ENCODE measurements at regions not wholly inside any gene's neighbourhood (a gene's known extent, or its start where the extent isn't known, plus 50 kb on each side); places are given as distances from the start of the nearest gene placed in this dataset.
A peak's percentile ranks its signal among the peaks of the same experiment; 100 is the strongest.

GRCh38 chr3:178439504-178439903 is 96.7 kb upstream of the KCNMB2 start:
- DNase-seq (ENCODE audit: low read depth, low spot score): peak; percentile 16
- POLR2A ChIA-PET: interaction anchor here (0.5 kb wide), 1 partner anchor 11 kb away, joined by 3 read pairs; no protein-coding TSS in a partner anchor

GRCh38 chr3:178440043-178440442 is 96.2 kb upstream of the KCNMB2 start:
- H4K20me1 ChIP-seq (replicated peaks; ENCODE audit: control insufficient read depth, extremely low read depth, insufficient read depth, low read length): no peaks in the 10 kb centered on the region
- DNase-seq (ENCODE audit: low read depth, low spot score) (no peak), FAIRE-seq (no peak)
- CTCF ChIA-PET: interaction anchor here (0.6 to 2.1 kb wide), 2 partner anchors 109 to 527 kb away, joined by 3 to 17 read pairs; no protein-coding TSS in a partner anchor
- dilution Hi-C loops (cut with MboI; ENCODE audit: extremely low pct_ligation_motif_present, low sequenced_read_pairs) (no loop called here), intact Hi-C loops (cut with micrococcal nuclease) (no loop called here)
- no peaks in the 10 kb centered on the region for H3K36me3 ChIP-seq (ENCODE audit: control insufficient read depth in 2 of 2, extremely low read depth in 1 of 2, insufficient read depth in 2 of 2, low read length in 2 of 2)
- H3K9me1 ChIP-seq (replicated peaks; ENCODE audit: control insufficient read depth, extremely low read depth, insufficient read depth, low read length): no peaks in the 10 kb centered on the region
- no peak for TF ChIP-seq MAX (IDR thresholded peaks at IDR 0.05; ENCODE audit: insufficient read depth, insufficient read length)
- no peak for TF ChIP-seq FOS (IDR thresholded peaks at IDR 0.05; ENCODE audit: borderline replicate concordance, insufficient read depth, low read length)
- TF ChIP-seq GATA2 (IDR thresholded peaks at IDR 0.05; ENCODE audit: insufficient read depth, insufficient read length, low read depth, low read length): no peak
- TF ChIP-seq POLR2A (IDR thresholded peaks at IDR 0.05; ENCODE audit: low read depth, low read length): no peak
- no peak for TF ChIP-seq POLR2AphosphoS5 (IDR thresholded peaks at IDR 0.05; ENCODE audit: insufficient read depth, low read depth, low read length)
- TF ChIP-seq EZH2 (IDR thresholded peaks at IDR 0.05; ENCODE audit: borderline replicate concordance, low read depth, low read length, severe bottlenecking): no peak
- no peak for TF ChIP-seq JUN (IDR thresholded peaks at IDR 0.05; ENCODE audit: borderline replicate concordance, insufficient read depth, insufficient read length, low read depth)
- no peak for TF ChIP-seq MYC (IDR thresholded peaks at IDR 0.05; ENCODE audit: low read depth, low read length)
- TF ChIP-seq CTCF (IDR thresholded peaks at IDR 0.05; ENCODE audit: extremely low read depth in 1 of 2, insufficient read depth in 1 of 2, low read depth in 1 of 2, low read length in 2 of 2): no peak
- no peaks in the 10 kb centered on the region for H3K9me3 ChIP-seq (replicated peaks; ENCODE audit: control insufficient read depth, insufficient read depth, low read length)
- no peak overlapping the region for H2AFZ ChIP-seq (ENCODE audit: low read depth, low read length)
- POLR2A ChIA-PET: interaction anchor here (0.5 kb wide), 1 partner anchor 11 kb away, joined by 3 read pairs; no protein-coding TSS in a partner anchor
- H3K4me1 ChIP-seq (ENCODE audit: control insufficient read depth, extremely low read depth, insufficient read depth, low read length): no peaks in the 10 kb centered on the region
- BruUV-seq (replicated peaks): no TSS peak
- H3K4me3 ChIP-seq (replicated peaks in 1 of 3; ENCODE audit: insufficient read depth in 1 of 3, low read depth in 1 of 3, low read length in 3 of 3): no peak overlapping the region
- H3K4me2 ChIP-seq (ENCODE audit: insufficient read depth, low read length): no peak overlapping the region
- H3K27me3 ChIP-seq (ENCODE audit: control insufficient read depth in 2 of 2, insufficient read depth in 2 of 2, low read length in 2 of 2): peaks cover 0 to 2% of the 10 kb centered on the region in 2 experiments
- H3K79me2 ChIP-seq (ENCODE audit: control insufficient read depth, insufficient read depth, low read length): no peaks in the 10 kb centered on the region
- H3K9ac ChIP-seq (replicated peaks; ENCODE audit: extremely low read depth, insufficient read depth, low read length): no peak overlapping the region
- H3K27ac ChIP-seq (ENCODE audit: insufficient read depth, low read depth, low read length): no peak overlapping the region

More at GRCh38 chr3:178439504-178439903, 96.7 kb upstream of the KCNMB2 start:
- H4K20me1 ChIP-seq (replicated peaks; ENCODE audit: control insufficient read depth, extremely low read depth, insufficient read depth, low read length): no peaks in the 10 kb centered on the region
- H3K4me2 ChIP-seq (ENCODE audit: insufficient read depth, low read length): no peak overlapping the region
- H3K79me2 ChIP-seq (ENCODE audit: control insufficient read depth, insufficient read depth, low read length): no peaks in the 10 kb centered on the region
- peak; percentile 26 for FAIRE-seq
- H3K4me3 ChIP-seq (replicated peaks in 1 of 3; ENCODE audit: insufficient read depth in 1 of 3, low read depth in 1 of 3, low read length in 3 of 3): no peak overlapping the region
- H3K36me3 ChIP-seq (ENCODE audit: control insufficient read depth in 2 of 2, extremely low read depth in 1 of 2, insufficient read depth in 2 of 2, low read length in 2 of 2): no peaks in the 10 kb centered on the region
- H3K4me1 ChIP-seq (ENCODE audit: control insufficient read depth, extremely low read depth, insufficient read depth, low read length): no peaks in the 10 kb centered on the region
- H3K9me1 ChIP-seq (replicated peaks; ENCODE audit: control insufficient read depth, extremely low read depth, insufficient read depth, low read length): no peaks in the 10 kb centered on the region
- no peak overlapping the region for H3K27ac ChIP-seq (ENCODE audit: insufficient read depth, low read depth, low read length)
- H3K27me3 ChIP-seq (ENCODE audit: control insufficient read depth in 2 of 2, insufficient read depth in 2 of 2, low read length in 2 of 2): peaks cover 0 to 2% of the 10 kb centered on the region in 2 experiments
- CTCF ChIA-PET: interaction anchor here (0.6 to 2.1 kb wide), 2 partner anchors 110 to 528 kb away, joined by 3 to 17 read pairs; no protein-coding TSS in a partner anchor
- no TSS peak for BruUV-seq (replicated peaks)
- TF ChIP-seq POLR2AphosphoS5 (IDR thresholded peaks at IDR 0.05; ENCODE audit: insufficient read depth, low read depth, low read length) (no peak), EZH2 (IDR thresholded peaks at IDR 0.05; ENCODE audit: borderline replicate concordance, low read depth, low read length, severe bottlenecking) (no peak), FOS (IDR thresholded peaks at IDR 0.05; ENCODE audit: borderline replicate concordance, insufficient read depth, low read length) (peak; percentile 61)
- intact Hi-C loops (cut with micrococcal nuclease) (no loop called here), dilution Hi-C loops (cut with MboI; ENCODE audit: extremely low pct_ligation_motif_present, low sequenced_read_pairs) (no loop called here)
- no peak overlapping the region for H3K9ac ChIP-seq (replicated peaks; ENCODE audit: extremely low read depth, insufficient read depth, low read length)
- H2AFZ ChIP-seq (ENCODE audit: low read depth, low read length): no peak overlapping the region
- H3K9me3 ChIP-seq (replicated peaks; ENCODE audit: control insufficient read depth, insufficient read depth, low read length): no peaks in the 10 kb centered on the region
